ENCODE measurements at regions not wholly inside any gene's neighbourhood (a gene's known extent, or its start where the extent isn't known, plus 50 kb on each side); places are given as distances from the start of the nearest gene placed in this dataset.
"Not testable (repeated sequence)": the region's sequence is repeated elsewhere in the genome, so short reads cannot be mapped to it uniquely, and the experiment has no call there.

DNA sequence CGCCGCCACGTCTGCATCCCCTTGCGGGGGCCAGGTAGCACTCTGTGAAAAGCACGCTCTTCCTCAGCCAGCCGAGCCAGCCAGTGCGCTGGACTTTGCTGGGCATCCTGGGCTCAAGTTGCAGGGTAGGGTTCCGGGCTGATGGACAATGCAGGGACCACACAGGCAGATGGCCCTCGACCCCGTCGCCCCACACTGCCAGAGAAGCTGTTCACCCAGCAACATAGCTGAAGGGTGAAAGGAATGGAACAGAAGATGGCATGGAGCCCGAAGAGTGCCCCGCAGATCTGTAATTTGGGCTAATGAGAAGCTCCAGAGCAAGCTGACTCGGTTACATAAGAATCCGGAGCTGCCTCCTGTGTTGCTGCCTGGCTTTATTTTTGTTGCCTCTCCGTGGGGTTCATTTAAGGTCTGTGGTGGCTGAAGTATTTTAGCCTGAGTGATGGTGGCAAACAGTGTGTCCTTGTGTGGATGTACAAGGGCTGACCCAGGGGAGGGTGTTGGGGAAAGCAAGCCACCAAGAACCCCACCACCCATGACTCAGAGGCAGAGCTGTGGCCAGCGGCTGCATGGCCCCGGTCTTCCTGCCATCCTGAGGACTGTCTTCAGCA, 105.8 kb downstream of the SOX1 start:
- Histone ChIP-seq H3K27ac (ENCODE audit: low read length) (no peak overlapping the region), H3K9me3 (ENCODE audit: control insufficient read depth, insufficient read depth, low read length) (peaks cover 2% of the 10 kb centered on the region), H3K36me3 (ENCODE audit: control insufficient read depth, insufficient read depth, low read length) (no peaks in the 10 kb centered on the region), H3K4me3 (ENCODE audit: low read length) (no peak overlapping the region), H3K4me1 (ENCODE audit: control insufficient read depth, insufficient read depth, low read length) (no peaks in the 10 kb centered on the region), H3K27me3 (ENCODE audit: control insufficient read depth, insufficient read depth, low read length) (no peaks in the 10 kb centered on the region)
- no peaks in the 10 kb centered on the region for H3K4me1 Mint-ChIP-seq
- no peaks in the 10 kb centered on the region for H3K36me3 Mint-ChIP-seq
- peaks cover 2% of the 10 kb centered on the region in 2 donors for H3K9me3 Mint-ChIP-seq
- H3K27me3 Mint-ChIP-seq (ENCODE audit: low read depth in 2 of 2), result peaks cover 0 to 5% of the 10 kb centered on the region in 2 donors
- WGBS (ENCODE audit: insufficient coverage), result 85% methylated on average over 18 of the region's 18 CpGs
- intact Hi-C loops (cut with micrococcal nuclease), result no loop called here
- H3K4me3 Mint-ChIP-seq, result no peak overlapping the region
- H3K27ac Mint-ChIP-seq, result no peak overlapping the region
- ATAC-seq (no peak), DNase-seq (no peak)
- TF ChIP-seq, protein P1, sequence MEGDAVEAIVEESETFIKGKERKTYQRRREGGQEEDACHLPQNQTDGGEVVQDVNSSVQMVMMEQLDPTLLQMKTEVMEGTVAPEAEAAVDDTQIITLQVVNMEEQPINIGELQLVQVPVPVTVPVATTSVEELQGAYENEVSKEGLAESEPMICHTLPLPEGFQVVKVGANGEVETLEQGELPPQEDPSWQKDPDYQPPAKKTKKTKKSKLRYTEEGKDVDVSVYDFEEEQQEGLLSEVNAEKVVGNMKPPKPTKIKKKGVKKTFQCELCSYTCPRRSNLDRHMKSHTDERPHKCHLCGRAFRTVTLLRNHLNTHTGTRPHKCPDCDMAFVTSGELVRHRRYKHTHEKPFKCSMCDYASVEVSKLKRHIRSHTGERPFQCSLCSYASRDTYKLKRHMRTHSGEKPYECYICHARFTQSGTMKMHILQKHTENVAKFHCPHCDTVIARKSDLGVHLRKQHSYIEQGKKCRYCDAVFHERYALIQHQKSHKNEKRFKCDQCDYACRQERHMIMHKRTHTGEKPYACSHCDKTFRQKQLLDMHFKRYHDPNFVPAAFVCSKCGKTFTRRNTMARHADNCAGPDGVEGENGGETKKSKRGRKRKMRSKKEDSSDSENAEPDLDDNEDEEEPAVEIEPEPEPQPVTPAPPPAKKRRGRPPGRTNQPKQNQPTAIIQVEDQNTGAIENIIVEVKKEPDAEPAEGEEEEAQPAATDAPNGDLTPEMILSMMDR (IDR thresholded peaks at IDR 0.05), result no peak

DNA sequence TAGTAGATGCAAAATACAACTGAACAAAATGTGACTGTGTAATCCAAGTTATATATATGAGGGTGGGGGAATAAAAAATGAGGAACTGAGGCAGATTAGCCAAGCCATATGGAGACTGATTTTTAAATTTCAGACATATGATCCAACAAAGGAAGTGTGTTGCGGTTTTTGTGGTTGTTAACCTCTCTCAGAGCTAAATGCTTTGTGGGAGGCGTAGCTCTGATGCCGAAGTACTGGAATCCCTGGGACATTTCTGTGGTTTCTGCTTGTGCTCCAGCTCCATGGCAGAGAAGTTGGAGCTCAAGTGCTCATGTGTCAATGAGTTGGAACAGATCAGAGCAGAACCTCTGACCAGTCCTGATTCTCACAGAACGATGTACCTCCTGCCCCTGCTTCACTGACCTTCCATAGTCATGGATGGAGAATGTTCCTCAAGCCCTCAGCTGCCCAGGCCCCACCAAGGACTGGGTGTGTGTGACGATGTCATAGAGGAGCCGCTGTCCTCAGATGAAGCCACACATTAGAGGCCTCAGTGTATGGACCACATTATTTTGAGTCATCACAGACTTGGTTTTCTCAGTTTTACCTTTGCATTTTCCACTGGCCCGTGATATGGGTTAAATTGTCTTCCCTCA, 107.6 kb downstream of the SOX1 start:
- Histone ChIP-seq H3K4me3 (ENCODE audit: low read length) (no peak overlapping the region), H3K27me3 (ENCODE audit: control insufficient read depth, insufficient read depth, low read length) (no peaks in the 10 kb centered on the region), H3K9me3 (ENCODE audit: control insufficient read depth, insufficient read depth, low read length) (peaks cover 2% of the 10 kb centered on the region), H3K27ac (ENCODE audit: low read length) (no peak overlapping the region), H3K4me1 (ENCODE audit: control insufficient read depth, insufficient read depth, low read length) (no peaks in the 10 kb centered on the region), H3K36me3 (ENCODE audit: control insufficient read depth, insufficient read depth, low read length) (no peaks in the 10 kb centered on the region)
- ATAC-seq (no peak), DNase-seq (no peak)
- Mint-ChIP-seq H3K4me1 (no peaks in the 10 kb centered on the region), H3K27ac (no peak overlapping the region), H3K36me3 (no peaks in the 10 kb centered on the region), H3K4me3 (no peak overlapping the region), H3K27me3 (ENCODE audit: low read depth in 2 of 2) (peaks cover 0 to 3% of the 10 kb centered on the region in 2 donors), H3K9me3 (peaks cover 2% of the 10 kb centered on the region in 2 donors)
- TF ChIP-seq, protein P1 (IDR thresholded peaks at IDR 0.05), result no peak
- 74% methylated on average over 7 of the region's 7 CpGs for WGBS (ENCODE audit: insufficient coverage)
- intact Hi-C loops (cut with micrococcal nuclease), result no loop called here

DNA sequence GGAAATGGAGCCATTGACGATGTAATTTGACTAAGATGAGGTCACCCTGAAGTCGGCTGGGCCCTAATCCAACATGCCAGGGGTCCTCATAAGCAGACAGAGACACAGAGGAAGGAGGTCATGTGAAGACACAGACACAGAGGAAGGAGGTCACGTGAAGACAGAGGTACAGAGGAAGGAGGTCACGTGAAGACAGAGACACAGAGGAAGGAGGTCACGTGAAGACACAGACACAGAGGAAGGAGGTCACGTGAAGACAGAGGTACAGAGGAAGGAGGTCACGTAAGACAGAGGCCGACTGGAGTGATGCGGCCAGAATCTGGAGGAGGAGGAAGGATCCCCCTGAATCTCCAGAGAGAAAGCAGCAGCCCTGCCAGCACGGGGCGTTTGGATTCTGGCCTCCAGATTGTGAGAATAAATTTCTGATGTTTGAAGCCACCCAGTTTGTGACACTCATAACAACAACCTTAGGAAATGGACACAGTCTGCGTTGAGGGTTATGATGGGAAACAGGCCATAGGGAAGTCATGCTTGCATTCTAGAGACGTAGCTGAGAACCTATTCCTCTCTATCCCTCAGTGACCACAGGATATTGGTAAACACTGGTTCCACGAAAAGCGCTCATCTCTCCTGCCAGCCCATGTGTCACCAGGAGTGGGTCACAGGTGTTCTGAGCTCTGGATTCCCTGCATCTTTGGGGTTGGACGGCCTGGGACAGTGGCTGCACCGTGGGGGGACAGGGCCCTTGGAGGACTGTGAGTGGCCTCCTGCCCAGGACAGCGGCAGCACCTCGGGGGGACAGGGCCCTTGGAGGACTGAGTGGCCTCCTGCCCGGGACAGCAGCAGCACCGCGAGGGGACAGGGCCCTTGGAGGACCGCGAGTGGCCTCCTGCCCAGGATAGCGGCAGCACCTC, 108.5 kb downstream of the SOX1 start:
- H3K4me1 ChIP-seq (ENCODE audit: control insufficient read depth, insufficient read depth, low read length), result no peaks in the 10 kb centered on the region
- H3K9me3 ChIP-seq (ENCODE audit: control insufficient read depth, insufficient read depth, low read length), result peaks cover 2% of the 10 kb centered on the region
- no peaks in the 10 kb centered on the region for H3K36me3 ChIP-seq (ENCODE audit: control insufficient read depth, insufficient read depth, low read length)
- Mint-ChIP-seq H3K4me3 (no peak overlapping the region), H3K27me3 (ENCODE audit: low read depth in 2 of 2) (peaks cover 1 to 3% of the 10 kb centered on the region in 2 donors), H3K27ac (no peak overlapping the region), H3K9me3 (peaks cover 2% of the 10 kb centered on the region in 2 donors), H3K36me3 (no peaks in the 10 kb centered on the region), H3K4me1 (no peaks in the 10 kb centered on the region)
- H3K4me3 ChIP-seq (ENCODE audit: low read length), result no peak overlapping the region
- no peak overlapping the region for H3K27ac ChIP-seq (ENCODE audit: low read length)
- ATAC-seq, result no peak
- H3K27me3 ChIP-seq (ENCODE audit: control insufficient read depth, insufficient read depth, low read length), result no peaks in the 10 kb centered on the region
- TF ChIP-seq, protein P1 (IDR thresholded peaks at IDR 0.05), result no peak
- WGBS (ENCODE audit: insufficient coverage), result 87% methylated on average over 25 of the region's 25 CpGs
- intact Hi-C loops (cut with micrococcal nuclease), result no loop called here
- no peak for DNase-seq

DNA sequence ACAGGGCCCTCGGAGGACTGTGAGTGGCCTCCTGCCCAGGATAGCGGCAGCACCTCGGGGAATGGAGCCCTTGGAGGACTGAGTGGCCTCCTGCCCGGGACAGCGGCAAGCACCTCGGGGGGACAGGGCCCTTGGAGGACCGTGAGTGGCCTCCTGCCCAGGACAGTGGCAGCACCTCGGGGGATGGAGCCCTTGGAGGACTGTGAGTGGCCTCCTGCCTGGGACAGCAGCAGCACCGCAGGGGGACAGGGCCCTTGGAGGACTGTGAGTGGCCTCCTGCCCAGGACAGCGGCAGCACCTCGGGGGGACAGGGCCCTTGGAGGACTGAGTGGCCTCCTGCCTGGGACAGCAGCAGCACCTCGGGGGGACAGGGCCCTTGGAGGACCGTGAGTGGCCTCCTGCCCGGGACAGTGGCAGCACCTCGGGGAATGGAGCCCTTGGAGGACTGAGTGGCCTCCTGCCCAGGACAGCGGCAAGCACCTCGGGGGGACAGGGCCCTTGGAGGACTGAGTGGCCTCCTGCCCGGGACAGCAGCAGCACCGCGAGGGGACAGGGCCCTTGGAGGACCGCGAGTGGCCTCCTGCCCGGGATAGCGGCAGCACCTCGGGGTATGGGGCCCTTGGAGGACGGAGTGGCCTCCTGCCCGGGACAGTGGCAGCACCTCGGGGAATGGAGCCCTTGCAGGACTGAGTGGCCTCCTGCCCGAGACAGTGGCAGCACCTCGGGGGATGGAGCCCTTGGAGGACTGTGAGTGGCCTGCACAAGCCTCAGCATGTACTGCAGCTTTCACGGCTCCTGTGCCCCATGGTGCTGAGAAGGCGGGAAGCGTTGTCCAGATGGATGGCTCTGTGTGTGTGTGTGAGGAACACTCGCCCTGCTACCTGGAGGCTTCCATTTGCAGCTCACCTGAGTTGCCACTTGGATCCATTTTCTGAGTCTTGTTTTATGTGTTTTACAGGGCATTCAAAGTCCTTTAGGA, 109.5 kb downstream of the SOX1 start:
- H3K4me1 ChIP-seq (ENCODE audit: control insufficient read depth, insufficient read depth, low read length); H3K4me3 Mint-ChIP-seq; H3K9me3 Mint-ChIP-seq; intact Hi-C loops (cut with micrococcal nuclease); DNase-seq; H3K36me3 ChIP-seq (ENCODE audit: control insufficient read depth, insufficient read depth, low read length); H3K27me3 Mint-ChIP-seq (ENCODE audit: low read depth in 2 of 2); H3K9me3 ChIP-seq (ENCODE audit: control insufficient read depth, insufficient read depth, low read length); H3K36me3 Mint-ChIP-seq; H3K27me3 ChIP-seq (ENCODE audit: control insufficient read depth, insufficient read depth, low read length); ATAC-seq; H3K4me3 ChIP-seq (ENCODE audit: low read length); H3K27ac Mint-ChIP-seq; H3K27ac ChIP-seq (ENCODE audit: low read length); H3K4me1 Mint-ChIP-seq: not testable (repeated sequence)
- WGBS (ENCODE audit: insufficient coverage), result 89% methylated on average over 34 of the region's 34 CpGs
